WTC11 (cell line): ENCODE measurements at regions not wholly inside any gene's neighbourhood (a gene's known extent, or its start where the extent isn't known, plus 50 kb on each side); places are given as distances from the start of the nearest gene placed in this dataset.

Experiments used
- ATAC-seq: fragments of 200-7000 bp; cut with Tn5 transposase; 2 replicates; pipeline ENCODE4 v1.10.0; 2021; ENCODE audit warnings: mild to moderate bottlenecking, moderate library complexity
- CTCF ChIA-PET: fragments of 300-600 bp; sonication (Branson Sonifier 250); formaldehyde crosslinking; loops from one replicate; lab custom pipeline; 2021; ENCODE audit warnings: antibody characterized with exemption; lab: Charles Lee
- POLR2A ChIA-PET: fragments of 350-600 bp; sonication (Branson Sonifier 250); formaldehyde crosslinking; loops from one replicate; lab custom pipeline; 2021; ENCODE audit warnings: antibody characterized with exemption; lab: Charles Lee
- DNase-seq: peaks from one replicate; pipeline ENCODE4 v3.0.0; 2021; ENCODE audit warnings: low spot score
- H3K27ac Mint-ChIP-seq: 2 replicates; pipeline ENCODE4 v1.8.0; 2021; ENCODE audit warnings: mixed read lengths
- H3K27me3 Mint-ChIP-seq: 2 replicates; pipeline ENCODE4 v1.8.0; 2021; ENCODE audit warnings: low read depth, mild to moderate bottlenecking, moderate library complexity, mixed read lengths
- H3K36me3 Mint-ChIP-seq: 2 replicates; pipeline ENCODE4 v1.8.0; 2021; ENCODE audit warnings: mixed read lengths
- H3K4me1 Mint-ChIP-seq: 2 replicates; pipeline ENCODE4 v1.8.0; 2022; ENCODE audit warnings: mixed read lengths
- H3K4me3 Mint-ChIP-seq: 2 replicates; pipeline ENCODE4 v1.8.0; 2021; ENCODE audit warnings: mild to moderate bottlenecking, moderate library complexity, mixed read lengths
- H3K9me3 Mint-ChIP-seq: 2 replicates; pipeline ENCODE4 v1.8.0; 2021; ENCODE audit warnings: mixed read lengths
- ESRRA ChIP-seq: sonication (generic); formaldehyde crosslinking; IDR thresholded peaks from 2 replicates; pipeline ENCODE4 v1.8.1; 2022; ENCODE audit warnings: mild to moderate bottlenecking, missing genetic modification reagents, borderline replicate concordance
- FOXJ3 ChIP-seq: sonication (generic); formaldehyde crosslinking; IDR thresholded peaks from 2 replicates; pipeline ENCODE4 v1.9.0; 2021; ENCODE audit warnings: missing genetic modification reagents, mild to moderate bottlenecking, borderline replicate concordance
- IRF2 ChIP-seq: sonication (generic); formaldehyde crosslinking; IDR thresholded peaks from 2 replicates; pipeline ENCODE4 v1.8.0; 2022; ENCODE audit warnings: low read depth, missing genetic modification reagents, borderline replicate concordance
- MYBL2 ChIP-seq: sonication (generic); formaldehyde crosslinking; IDR thresholded peaks from 2 replicates; pipeline ENCODE4 v1.8.1; 2023; ENCODE audit warnings: mild to moderate bottlenecking, moderate library complexity, missing genetic modification reagents
- TCF7 ChIP-seq: sonication (generic); formaldehyde crosslinking; IDR thresholded peaks from 2 replicates; pipeline ENCODE4 v1.8.0; 2022; ENCODE audit warnings: mild to moderate bottlenecking, low read depth, missing genetic modification reagents, moderate library complexity
- TEAD1 ChIP-seq: sonication (generic); formaldehyde crosslinking; IDR thresholded peaks from 2 replicates; pipeline ENCODE4 v1.8.0; 2022; ENCODE audit warnings: mild to moderate bottlenecking, missing genetic modification reagents
- TEAD4 ChIP-seq: sonication (generic); formaldehyde crosslinking; IDR thresholded peaks from 2 replicates; pipeline ENCODE4 v1.8.0; 2022; ENCODE audit warnings: mild to moderate bottlenecking, missing genetic modification reagents
- ZNF263 ChIP-seq: sonication (generic); formaldehyde crosslinking; IDR thresholded peaks from 2 replicates; pipeline ENCODE4 v1.8.1; 2022; ENCODE audit warnings: low read depth, mild to moderate bottlenecking, moderate library complexity, missing genetic modification reagents
- ZNF396 ChIP-seq: fragments of 250-450 bp; sonication (Bioruptor Pico); IDR thresholded peaks from 2 replicates; pipeline ENCODE4 v1.8.0; 2021; ENCODE audit warnings: mild to moderate bottlenecking, moderate library complexity, borderline replicate concordance
- TF ChIP-seq, protein P1 (sequence below): sonication (generic); formaldehyde crosslinking; IDR thresholded peaks from 2 replicates; pipeline ENCODE4 v1.8.1; 2022; ENCODE audit warnings: low read depth, missing genetic modification reagents, borderline replicate concordance
- TF ChIP-seq, protein P2 (sequence below): sonication (generic); formaldehyde crosslinking; conservative IDR thresholded peaks from 2 replicates; pipeline ENCODE4 v1.8.1; 2023; ENCODE audit warnings: mild to moderate bottlenecking, low read depth, missing genetic modification reagents, moderate library complexity
- TF ChIP-seq, protein P3 (sequence below): sonication (generic); formaldehyde crosslinking; IDR thresholded peaks from 2 replicates; pipeline ENCODE4 v1.8.1; 2023; ENCODE audit warnings: mild to moderate bottlenecking, moderate library complexity, missing genetic modification reagents
- TF ChIP-seq, protein P4 (sequence below): sonication (generic); formaldehyde crosslinking; IDR thresholded peaks from 2 replicates; pipeline ENCODE4 v1.8.0; 2023; ENCODE audit warnings: missing genetic modification reagents, mild to moderate bottlenecking, borderline replicate concordance
- TF ChIP-seq, protein P5 (sequence below): sonication (generic); formaldehyde crosslinking; conservative IDR thresholded peaks from 2 replicates; pipeline ENCODE4 v1.8.1; 2022; ENCODE audit warnings: mild to moderate bottlenecking, missing genetic modification reagents
- TF ChIP-seq, protein P6 (sequence below): sonication (generic); formaldehyde crosslinking; IDR thresholded peaks from 2 replicates; pipeline ENCODE4 v1.8.1; 2023; ENCODE audit warnings: mild to moderate bottlenecking, missing genetic modification reagents, moderate library complexity
- TF ChIP-seq, protein P7 (sequence below): sonication (generic); formaldehyde crosslinking; IDR thresholded peaks from 2 replicates; pipeline ENCODE4 v1.8.1; 2022; ENCODE audit warnings: missing genetic modification reagents, borderline replicate concordance

DNA sequence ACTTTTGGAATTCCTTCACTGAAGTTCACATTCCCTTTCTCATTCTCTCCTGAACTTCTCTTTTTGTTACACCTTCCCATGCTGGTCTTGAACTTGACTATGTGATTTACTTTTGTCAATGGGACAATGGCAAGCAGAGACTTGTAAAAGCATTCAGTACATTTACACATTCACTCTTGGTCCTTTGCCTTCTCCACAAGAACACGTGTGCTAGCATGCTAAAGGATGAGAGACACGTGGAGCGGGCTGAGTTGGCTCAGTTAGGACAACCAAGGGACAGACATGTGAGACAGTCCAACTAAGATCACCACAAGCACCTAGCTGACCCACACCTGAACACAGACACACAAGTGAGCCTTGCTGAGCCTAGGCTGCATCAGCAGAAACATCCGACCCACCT, 91.3 kb upstream of the PAK5 start:
- ATAC-seq = no peak
- Mint-ChIP-seq H3K27me3 (no peaks in the 10 kb centered on the region; the same call in 1 of the 2 replicates), H3K4me3 (no peak overlapping the region), H3K9me3 (no peaks in the 10 kb centered on the region), H3K27ac (no peak overlapping the region), H3K4me1 (no peaks in the 10 kb centered on the region), H3K36me3 (no peaks in the 10 kb centered on the region)
- TF ChIP-seq TEAD1 (CRISPR knock-in tag) (no peak), ZNF263 (no peak), ZNF396 (no peak), TCF7 (CRISPR knock-in tag) (no peak), FOXJ3 (CRISPR knock-in tag) (no peak)
- CTCF ChIA-PET = no interaction called here
- POLR2A ChIA-PET = no interaction called here
- no peak for DNase-seq

DNA sequence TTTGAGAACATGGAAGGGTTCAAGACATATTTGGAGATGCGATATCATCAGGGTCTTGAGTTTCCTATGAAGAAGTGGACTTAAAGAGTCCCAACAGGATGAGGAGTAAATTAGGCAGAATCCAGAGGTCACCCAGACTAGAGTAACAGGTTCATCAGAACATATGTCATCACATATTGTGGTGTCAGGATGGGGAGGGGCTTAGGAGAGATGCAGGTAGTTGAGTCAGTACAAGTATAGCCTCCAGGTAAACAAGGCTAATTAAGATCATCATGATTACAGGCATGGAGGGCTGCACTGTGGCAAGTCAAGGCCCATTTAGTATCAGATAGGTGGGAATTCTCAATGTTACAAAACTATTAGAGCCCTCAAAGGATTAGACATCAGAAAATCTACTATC, 90.1 kb upstream of the PAK5 start:
- CTCF ChIA-PET = no interaction called here
- H3K4me3 Mint-ChIP-seq = no peak overlapping the region
- no peak overlapping the region for H3K27ac Mint-ChIP-seq
- no peaks in the 10 kb centered on the region for H3K36me3 Mint-ChIP-seq
- H3K27me3 Mint-ChIP-seq = no peaks in the 10 kb centered on the region; the same call in 1 of the 2 replicates
- DNase-seq (no peak), ATAC-seq (no peak)
- H3K4me1 Mint-ChIP-seq = no peaks in the 10 kb centered on the region
- H3K9me3 Mint-ChIP-seq = no peaks in the 10 kb centered on the region
- TF ChIP-seq MYBL2 = no peak
- TF ChIP-seq, protein P1, sequence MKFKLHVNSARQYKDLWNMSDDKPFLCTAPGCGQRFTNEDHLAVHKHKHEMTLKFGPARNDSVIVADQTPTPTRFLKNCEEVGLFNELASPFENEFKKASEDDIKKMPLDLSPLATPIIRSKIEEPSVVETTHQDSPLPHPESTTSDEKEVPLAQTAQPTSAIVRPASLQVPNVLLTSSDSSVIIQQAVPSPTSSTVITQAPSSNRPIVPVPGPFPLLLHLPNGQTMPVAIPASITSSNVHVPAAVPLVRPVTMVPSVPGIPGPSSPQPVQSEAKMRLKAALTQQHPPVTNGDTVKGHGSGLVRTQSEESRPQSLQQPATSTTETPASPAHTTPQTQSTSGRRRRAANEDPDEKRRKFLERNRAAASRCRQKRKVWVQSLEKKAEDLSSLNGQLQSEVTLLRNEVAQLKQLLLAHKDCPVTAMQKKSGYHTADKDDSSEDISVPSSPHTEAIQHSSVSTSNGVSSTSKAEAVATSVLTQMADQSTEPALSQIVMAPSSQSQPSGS (CRISPR knock-in tag) = no peak
- TF ChIP-seq IRF2 (CRISPR knock-in tag) = no peak
- TF ChIP-seq, protein P2, sequence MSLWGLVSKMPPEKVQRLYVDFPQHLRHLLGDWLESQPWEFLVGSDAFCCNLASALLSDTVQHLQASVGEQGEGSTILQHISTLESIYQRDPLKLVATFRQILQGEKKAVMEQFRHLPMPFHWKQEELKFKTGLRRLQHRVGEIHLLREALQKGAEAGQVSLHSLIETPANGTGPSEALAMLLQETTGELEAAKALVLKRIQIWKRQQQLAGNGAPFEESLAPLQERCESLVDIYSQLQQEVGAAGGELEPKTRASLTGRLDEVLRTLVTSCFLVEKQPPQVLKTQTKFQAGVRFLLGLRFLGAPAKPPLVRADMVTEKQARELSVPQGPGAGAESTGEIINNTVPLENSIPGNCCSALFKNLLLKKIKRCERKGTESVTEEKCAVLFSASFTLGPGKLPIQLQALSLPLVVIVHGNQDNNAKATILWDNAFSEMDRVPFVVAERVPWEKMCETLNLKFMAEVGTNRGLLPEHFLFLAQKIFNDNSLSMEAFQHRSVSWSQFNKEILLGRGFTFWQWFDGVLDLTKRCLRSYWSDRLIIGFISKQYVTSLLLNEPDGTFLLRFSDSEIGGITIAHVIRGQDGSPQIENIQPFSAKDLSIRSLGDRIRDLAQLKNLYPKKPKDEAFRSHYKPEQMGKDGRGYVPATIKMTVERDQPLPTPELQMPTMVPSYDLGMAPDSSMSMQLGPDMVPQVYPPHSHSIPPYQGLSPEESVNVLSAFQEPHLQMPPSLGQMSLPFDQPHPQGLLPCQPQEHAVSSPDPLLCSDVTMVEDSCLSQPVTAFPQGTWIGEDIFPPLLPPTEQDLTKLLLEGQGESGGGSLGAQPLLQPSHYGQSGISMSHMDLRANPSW (CRISPR knock-in tag) = no peak
- TF ChIP-seq, protein P3, sequence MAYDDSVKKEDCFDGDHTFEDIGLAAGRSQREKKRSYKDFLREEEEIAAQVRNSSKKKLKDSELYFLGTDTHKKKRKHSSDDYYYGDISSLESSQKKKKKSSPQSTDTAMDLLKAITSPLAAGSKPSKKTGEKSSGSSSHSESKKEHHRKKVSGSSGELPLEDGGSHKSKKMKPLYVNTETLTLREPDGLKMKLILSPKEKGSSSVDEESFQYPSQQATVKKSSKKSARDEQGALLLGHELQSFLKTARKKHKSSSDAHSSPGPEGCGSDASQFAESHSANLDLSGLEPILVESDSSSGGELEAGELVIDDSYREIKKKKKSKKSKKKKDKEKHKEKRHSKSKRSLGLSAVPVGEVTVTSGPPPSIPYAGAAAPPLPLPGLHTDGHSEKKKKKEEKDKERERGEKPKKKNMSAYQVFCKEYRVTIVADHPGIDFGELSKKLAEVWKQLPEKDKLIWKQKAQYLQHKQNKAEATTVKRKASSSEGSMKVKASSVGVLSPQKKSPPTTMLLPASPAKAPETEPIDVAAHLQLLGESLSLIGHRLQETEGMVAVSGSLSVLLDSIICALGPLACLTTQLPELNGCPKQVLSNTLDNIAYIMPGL (CRISPR knock-in tag) = no peak
- TF ChIP-seq, protein P4, sequence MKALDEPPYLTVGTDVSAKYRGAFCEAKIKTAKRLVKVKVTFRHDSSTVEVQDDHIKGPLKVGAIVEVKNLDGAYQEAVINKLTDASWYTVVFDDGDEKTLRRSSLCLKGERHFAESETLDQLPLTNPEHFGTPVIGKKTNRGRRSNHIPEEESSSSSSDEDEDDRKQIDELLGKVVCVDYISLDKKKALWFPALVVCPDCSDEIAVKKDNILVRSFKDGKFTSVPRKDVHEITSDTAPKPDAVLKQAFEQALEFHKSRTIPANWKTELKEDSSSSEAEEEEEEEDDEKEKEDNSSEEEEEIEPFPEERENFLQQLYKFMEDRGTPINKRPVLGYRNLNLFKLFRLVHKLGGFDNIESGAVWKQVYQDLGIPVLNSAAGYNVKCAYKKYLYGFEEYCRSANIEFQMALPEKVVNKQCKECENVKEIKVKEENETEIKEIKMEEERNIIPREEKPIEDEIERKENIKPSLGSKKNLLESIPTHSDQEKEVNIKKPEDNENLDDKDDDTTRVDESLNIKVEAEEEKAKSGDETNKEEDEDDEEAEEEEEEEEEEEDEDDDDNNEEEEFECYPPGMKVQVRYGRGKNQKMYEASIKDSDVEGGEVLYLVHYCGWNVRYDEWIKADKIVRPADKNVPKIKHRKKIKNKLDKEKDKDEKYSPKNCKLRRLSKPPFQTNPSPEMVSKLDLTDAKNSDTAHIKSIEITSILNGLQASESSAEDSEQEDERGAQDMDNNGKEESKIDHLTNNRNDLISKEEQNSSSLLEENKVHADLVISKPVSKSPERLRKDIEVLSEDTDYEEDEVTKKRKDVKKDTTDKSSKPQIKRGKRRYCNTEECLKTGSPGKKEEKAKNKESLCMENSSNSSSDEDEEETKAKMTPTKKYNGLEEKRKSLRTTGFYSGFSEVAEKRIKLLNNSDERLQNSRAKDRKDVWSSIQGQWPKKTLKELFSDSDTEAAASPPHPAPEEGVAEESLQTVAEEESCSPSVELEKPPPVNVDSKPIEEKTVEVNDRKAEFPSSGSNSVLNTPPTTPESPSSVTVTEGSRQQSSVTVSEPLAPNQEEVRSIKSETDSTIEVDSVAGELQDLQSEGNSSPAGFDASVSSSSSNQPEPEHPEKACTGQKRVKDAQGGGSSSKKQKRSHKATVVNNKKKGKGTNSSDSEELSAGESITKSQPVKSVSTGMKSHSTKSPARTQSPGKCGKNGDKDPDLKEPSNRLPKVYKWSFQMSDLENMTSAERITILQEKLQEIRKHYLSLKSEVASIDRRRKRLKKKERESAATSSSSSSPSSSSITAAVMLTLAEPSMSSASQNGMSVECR (CRISPR knock-in tag) = no peak
- TF ChIP-seq, protein P5, sequence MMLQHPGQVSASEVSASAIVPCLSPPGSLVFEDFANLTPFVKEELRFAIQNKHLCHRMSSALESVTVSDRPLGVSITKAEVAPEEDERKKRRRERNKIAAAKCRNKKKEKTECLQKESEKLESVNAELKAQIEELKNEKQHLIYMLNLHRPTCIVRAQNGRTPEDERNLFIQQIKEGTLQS = no peak
- TF ChIP-seq TEAD4 = no peak
- TF ChIP-seq ESRRA (CRISPR knock-in tag) = no peak
- TF ChIP-seq, protein P6, sequence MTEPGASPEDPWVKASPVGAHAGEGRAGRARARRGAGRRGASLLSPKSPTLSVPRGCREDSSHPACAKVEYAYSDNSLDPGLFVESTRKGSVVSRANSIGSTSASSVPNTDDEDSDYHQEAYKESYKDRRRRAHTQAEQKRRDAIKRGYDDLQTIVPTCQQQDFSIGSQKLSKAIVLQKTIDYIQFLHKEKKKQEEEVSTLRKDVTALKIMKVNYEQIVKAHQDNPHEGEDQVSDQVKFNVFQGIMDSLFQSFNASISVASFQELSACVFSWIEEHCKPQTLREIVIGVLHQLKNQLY (CRISPR knock-in tag) = no peak
- TF ChIP-seq, protein P7, sequence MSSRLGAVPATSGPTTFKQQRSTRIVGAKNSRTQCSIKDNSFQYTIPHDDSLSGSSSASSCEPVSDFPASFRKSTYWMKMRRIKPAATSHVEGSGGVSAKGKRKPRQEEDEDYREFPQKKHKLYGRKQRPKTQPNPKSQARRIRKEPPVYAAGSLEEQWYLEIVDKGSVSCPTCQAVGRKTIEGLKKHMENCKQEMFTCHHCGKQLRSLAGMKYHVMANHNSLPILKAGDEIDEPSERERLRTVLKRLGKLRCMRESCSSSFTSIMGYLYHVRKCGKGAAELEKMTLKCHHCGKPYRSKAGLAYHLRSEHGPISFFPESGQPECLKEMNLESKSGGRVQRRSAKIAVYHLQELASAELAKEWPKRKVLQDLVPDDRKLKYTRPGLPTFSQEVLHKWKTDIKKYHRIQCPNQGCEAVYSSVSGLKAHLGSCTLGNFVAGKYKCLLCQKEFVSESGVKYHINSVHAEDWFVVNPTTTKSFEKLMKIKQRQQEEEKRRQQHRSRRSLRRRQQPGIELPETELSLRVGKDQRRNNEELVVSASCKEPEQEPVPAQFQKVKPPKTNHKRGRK = no peak
- TF ChIP-seq, all 79 proteins: peak for 0
- POLR2A ChIA-PET = interaction anchor here (0.6 kb wide), 1 partner anchor 15 kb away, joined by 4 read pairs; no protein-coding TSS in a partner anchor
